ENCODE measurements at regions not wholly inside any gene's neighbourhood (a gene's known extent, or its start where the extent isn't known, plus 50 kb on each side); places are given as distances from the start of the nearest gene placed in this dataset.

DNA sequence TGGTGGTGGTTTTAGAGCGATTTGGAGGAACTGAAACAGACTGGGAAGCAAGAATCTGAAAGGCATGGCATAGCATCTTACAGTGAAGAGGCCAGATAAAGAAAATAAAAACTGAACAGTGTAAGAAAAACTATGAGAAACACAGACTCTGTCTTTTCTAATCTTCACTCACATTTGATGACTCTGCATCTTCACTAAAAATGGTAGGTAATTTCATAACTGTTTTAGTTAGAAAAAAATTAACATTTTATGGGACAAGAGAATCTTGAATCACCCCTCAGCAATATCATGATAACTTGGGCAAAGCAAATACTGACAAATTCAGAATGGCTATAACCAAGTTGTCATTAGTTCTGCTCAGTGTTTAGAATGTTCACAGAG, 812.6 kb downstream of the MCTP2 start:
- TF ChIP-seq, protein P1, sequence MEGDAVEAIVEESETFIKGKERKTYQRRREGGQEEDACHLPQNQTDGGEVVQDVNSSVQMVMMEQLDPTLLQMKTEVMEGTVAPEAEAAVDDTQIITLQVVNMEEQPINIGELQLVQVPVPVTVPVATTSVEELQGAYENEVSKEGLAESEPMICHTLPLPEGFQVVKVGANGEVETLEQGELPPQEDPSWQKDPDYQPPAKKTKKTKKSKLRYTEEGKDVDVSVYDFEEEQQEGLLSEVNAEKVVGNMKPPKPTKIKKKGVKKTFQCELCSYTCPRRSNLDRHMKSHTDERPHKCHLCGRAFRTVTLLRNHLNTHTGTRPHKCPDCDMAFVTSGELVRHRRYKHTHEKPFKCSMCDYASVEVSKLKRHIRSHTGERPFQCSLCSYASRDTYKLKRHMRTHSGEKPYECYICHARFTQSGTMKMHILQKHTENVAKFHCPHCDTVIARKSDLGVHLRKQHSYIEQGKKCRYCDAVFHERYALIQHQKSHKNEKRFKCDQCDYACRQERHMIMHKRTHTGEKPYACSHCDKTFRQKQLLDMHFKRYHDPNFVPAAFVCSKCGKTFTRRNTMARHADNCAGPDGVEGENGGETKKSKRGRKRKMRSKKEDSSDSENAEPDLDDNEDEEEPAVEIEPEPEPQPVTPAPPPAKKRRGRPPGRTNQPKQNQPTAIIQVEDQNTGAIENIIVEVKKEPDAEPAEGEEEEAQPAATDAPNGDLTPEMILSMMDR (IDR thresholded peaks at IDR 0.05) = no peak
- TF ChIP-seq POLR2A (IDR thresholded peaks at IDR 0.05) = no peak
